ENCODE measurements at regions not wholly inside any gene's neighbourhood (a gene's known extent, or its start where the extent isn't known, plus 50 kb on each side); places are given as distances from the start of the nearest gene placed in this dataset.

DNA sequence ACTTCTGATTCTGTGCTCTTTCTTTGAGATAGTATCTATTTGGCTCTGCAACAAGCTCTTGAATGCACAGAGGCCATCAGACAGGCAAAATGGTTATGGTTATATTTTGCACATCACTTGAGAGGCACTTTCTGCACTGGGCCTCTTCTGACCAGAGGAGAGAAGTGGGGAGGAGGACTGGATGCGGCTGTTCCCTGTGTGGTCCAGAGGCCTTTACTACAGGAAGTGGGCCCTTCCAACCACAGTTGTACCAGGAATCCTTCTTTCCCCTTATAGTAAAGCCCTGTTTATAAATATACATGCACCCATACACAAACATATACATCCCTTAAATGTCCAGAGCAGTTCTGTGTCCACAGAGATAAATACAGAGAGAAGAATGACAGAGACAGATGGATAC lies 182.7 kb upstream of the HHIP start:
- DNase-seq (ENCODE audit: low read depth, low spot score): no peak

DNA sequence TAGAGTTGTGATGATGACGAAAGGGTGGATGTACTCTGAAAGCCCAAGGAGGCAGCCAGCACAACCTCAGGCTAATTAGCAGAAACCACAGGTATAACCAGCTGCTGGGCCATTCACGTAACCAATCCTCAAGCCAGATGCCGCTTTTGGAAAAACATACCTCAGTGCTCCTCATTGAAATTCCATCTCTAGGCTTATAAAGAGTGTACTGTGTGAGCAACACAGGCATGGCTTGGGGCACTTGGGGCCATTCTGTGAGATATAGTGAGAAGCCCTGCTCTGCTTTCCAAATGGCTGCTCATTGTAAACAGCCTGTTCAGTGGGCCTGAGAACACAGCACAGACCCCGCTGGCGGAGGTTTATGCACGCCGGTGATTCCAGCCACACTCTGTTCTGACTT lies 182.1 kb upstream of the HHIP start:
- no peak for DNase-seq (ENCODE audit: low read depth, low spot score)

DNA sequence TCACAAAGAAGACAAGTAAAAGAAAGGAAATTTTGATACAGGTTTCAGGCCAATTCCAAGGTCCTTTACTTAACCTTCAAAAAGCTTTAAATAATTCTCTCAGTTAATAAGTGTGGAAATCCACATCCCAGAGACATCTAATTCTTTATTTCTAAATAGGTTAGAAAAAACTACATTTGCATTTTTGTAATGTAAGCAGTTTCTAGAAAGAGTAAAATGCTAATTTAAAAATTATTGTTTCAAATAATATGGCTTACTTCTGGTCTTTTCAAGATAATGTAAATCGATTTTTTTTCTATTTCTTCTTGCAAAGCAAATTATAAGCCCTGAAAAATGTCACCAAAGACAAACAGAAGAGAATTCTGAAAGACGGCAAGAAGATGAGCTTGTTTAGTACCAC lies 180.4 kb upstream of the HHIP start:
- DNase-seq (ENCODE audit: low read depth, low spot score): no peak

DNA sequence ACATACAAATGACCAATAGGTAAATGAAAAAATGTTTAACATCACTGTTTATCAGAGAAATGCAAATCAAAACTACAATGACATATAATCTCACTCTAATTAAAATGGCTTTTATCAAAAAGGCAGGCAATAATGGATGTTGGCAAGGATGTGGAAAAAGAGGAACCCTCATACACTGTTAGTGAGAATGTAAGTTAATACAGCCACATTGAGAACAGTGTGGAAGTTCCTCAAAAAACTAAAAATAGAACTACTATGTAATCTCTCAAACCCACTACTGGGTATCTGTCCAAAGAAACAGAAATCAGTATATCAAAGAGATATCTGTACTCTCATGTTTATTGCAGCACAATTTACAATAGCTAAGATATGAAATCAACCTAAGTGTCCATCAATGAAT lies 165.9 kb upstream of the HHIP start:
- DNase-seq (ENCODE audit: low read depth, low spot score): no peak

DNA sequence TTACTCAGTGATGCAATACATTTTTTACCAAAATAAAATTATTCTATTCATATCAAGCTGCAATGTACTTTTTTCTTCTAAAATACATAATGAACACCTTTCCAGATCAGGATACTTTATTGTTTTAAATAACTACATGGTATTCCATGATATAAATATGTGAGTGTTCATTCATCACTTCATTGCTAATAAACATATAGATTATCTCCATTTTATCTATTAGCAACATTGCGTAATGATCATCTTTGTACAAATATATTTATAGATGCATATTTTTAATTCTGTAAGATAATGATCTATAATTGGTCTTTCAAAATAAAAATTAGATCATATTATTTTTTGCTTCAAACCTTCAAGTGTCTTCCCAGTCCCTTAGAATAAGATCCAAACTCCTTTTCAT lies 156.1 kb upstream of the HHIP start:
- no peak for DNase-seq (ENCODE audit: low read depth, low spot score)

DNA sequence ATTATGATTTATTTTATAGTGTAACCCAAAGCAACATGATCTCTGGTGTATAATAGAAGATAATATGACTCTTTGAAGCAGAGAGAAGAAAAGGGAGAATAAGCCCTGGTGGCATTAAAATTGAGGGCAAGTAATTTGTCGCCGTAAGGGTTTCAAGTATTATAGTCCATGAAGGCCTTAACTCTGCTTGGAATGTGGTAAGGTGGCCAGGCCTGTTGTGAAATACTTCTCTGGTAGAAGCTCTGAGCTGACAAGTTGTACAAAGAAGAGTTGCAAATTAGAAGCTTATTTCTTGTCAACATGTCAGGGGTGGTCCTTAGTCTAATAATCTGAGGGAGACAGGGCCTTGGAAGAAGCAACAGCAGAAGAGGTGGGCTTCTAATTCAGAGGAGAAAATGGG lies 151.7 kb upstream of the HHIP start:
- no peak for DNase-seq (ENCODE audit: low read depth, low spot score)

DNA sequence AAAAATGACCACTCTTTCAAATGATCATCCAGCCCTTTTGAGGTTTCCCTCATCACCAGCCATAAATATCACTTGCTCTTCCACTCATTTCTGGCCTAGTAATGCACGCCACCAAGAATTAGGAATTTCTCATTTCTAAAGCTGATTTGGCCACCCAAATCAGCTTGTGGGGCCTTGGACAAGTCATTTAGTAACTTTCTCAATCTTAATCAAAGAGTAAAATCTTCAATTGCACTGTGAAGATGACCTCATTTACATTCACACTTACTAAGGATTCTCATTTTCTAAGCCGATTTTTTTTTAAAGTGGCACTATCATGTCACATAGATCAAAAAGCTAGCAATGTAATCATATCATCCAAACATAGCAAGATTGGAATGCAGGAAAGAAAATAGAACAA lies 150.0 kb upstream of the HHIP start:
- DNase-seq (ENCODE audit: low read depth, low spot score): no peak

DNA sequence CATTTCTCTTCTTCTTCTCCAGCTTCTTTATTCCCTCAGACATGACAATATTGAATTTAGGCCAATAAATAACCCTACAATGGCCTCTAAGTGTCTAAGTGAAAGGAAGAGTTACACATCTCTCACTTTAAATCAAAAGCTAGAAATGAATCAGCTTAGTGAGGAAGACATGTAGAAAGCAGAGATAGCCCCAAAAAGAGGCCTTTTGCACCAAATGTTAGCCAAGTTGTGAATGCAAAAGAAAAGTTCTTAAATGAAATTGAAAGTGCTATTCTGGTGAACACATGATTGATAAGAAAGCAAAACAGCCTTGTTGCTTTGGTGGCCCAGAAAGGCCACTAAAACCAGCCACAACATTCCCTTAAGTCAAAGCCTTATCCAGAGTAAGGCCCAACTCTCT lies 146.2 kb upstream of the HHIP start:
- DNase-seq (ENCODE audit: low read depth, low spot score): no peak

DNA sequence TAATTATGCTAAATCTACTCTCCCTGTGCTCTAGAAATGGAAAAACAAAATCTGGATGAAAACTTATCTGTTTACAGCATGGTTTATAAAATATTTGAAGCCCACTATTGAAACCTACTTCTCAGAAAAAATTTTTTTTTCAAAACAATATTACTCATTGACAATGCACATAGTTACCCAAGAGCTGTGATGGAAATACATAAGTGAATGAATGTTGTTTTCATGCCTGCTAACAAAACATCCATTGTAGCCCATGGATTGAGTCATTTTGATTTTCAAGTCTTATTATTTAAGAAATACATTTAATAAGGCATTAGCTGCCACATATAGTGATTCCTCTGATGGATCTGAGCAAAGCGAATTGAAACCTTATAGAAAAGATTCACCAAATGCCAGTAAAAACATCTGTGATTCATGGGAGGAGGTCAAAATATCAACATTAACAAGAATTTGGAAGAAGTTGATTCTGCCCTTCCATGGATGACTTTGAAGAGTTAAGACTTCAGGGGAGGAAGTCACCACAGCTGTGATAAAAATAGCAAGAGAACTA lies 144.7 kb upstream of the HHIP start:
- no peak for DNase-seq (ENCODE audit: low read depth, low spot score)

DNA sequence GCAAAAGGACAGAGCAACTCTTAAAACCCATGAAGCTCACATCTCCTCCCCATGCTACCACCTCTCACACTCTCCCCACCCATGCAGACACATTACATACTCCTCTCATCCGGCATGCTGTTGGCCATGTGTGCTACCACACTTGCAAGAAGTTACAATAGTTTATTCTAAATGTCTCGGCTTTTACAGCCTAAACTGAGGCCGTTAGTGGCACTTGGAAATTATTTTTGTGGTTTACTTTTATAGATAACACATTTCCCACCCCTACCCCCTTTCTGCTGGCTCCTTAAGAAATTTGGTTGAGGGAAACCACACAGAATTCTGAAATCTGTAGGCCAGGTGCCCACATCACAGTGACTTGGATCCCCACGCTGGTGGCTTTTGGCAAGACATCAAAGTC lies 141.1 kb upstream of the HHIP start:
- no peak for DNase-seq (ENCODE audit: low read depth, low spot score)

DNA sequence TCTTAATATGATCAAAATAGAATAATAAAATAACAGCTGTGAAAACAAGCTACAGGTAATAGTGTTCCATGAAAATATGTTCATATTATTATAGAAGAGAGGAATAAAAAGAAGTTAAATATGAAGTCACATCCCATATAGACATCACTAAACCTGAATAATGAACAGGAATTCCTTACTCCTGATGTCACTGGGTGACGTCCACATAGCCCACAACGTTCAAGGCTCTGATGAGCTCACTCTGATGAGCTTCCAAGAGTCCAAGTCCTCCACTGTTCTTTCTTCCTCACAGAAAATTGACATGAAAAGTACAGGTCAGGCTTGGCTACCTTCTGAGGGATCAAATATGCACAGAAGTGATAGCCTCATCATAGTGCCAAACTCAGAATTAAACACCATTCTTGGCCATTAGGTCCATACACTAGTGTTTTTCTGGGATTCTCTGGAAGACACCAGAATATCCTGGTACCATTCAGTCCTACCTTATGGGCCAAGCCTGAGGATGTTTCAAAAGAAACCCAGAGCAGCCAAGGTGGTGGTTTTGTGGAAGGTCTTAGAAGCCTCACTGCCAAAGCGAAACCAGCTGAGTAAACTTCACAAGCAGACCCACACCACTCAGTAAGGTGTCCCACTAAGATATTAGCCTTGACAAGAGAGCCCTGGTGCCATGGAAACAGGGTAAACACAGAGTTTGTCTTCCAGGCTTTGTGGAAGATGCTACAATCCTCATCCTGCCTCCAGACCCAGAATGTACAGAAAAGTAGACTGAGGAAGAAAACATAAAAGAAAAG lies 138.4 kb upstream of the HHIP start:
- no peak for DNase-seq (ENCODE audit: low read depth, low spot score)

DNA sequence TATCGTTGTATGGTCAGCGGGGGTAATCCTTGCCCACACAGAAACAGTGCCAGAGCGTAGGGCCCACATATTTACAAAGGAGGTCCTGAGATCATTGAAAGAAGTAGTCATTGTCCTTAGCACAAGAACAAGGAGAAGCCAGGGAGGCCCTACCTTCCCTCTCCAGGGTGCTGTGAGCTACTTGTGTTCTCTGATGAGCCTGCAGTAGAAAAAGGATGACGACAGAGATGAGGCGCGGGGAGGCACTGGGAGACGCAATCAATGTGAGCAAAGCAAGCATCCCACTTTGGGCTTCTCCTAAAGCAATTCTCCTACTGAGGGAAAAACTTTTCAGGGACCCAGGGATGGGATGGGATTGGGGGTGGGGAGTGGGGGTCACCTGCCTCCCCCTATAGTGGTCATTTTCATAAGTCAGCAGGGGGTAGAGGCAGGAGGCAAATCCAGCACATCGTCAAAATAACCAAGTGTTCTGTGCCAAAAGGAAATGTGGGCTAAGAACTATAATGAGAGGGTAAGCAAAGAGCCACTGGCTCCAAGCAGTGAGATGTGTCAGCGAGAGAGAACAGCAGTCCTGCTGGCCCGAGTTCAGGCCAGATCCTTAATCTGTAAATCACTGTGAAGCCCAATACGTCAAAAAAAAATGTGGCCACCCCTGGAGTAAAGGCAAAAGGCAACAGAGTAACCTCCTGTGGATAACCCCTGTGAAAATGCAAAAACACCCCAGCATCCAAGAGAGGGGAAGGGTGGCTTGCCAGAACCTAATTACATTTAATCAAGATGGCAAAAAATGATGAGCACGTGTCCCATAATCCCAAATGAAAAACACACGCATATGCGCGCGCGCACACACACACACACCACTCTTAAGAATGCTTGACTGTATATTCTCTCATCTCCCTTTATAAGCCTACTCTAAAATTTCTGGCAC lies 136.6 kb upstream of the HHIP start:
- no peak for DNase-seq (ENCODE audit: low read depth, low spot score)

DNA sequence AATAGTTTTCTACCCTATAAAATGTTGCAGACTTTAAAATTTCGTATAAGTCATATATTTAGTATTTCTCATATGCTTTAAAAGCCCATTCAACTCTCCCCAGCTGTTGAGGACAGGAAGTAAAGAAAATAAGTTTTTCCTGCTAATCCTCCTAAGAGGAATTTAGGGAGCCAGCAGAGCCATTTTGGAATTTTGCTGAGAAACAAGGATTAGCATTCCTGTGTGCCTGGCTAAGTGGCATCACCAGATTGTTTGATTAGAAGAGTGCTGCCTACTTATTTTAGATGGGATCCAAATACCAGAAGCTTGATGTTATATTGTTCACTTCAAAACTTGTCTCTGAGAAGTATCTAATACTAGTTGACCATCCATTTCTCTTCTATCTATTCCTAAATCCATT lies 131.2 kb upstream of the HHIP start:
- DNase-seq (ENCODE audit: low read depth, low spot score): no peak

DNA sequence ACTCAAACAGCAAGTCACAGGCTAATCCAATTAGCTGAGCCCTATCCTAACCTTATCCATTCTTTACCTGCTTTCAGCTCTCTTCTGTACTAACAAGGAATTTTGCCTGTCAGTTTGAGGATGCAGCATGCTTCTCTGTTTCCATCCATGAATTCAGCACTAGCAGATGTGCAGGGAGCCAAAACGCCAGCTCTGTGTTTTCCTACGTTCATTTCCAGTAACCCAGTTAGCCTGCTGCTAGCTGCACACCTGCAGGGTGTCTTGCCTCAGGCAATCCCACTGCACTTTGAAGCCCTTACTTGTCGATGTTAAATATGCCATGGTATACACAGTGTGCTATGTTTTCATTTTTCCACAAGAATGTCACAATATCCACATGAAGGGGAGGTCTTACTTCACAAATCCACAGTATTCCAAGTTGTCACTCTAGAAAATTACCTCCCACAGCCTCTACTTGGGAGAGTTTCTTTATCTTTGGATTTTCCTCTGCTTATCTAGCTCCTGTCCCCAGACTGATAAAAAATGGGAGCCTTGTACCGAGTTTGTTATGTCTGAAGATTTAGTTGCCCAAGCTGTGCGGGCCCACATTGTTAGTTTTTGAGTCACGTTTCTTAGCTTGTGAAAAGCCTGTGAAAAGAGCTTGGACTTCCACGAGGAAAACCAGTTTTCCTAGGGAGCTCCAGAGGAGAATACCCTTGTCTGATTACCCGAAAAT lies 127.6 kb upstream of the HHIP start:
- DNase-seq (ENCODE audit: low read depth, low spot score): no peak

DNA sequence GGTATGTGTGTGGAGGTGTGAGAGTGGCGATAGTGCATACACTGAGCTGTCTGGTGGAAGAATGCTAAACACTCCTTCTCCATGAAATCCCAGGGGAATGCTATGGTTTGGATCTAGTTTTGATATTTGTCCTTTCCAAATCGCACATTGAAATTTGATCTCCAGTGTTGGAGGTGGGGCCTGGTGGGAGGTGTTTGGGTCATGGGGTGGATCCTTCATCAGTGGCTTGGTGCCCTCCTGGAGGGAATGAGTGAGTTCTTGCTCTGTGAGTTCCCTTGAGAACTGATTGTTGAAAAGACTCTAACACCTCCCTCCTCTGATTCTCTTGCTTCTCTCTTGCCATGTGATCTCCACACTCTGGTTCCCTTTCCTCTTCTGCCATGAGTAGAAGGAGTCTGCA lies 114.1 kb upstream of the HHIP start:
- no peak for DNase-seq (ENCODE audit: low read depth, low spot score)

DNA sequence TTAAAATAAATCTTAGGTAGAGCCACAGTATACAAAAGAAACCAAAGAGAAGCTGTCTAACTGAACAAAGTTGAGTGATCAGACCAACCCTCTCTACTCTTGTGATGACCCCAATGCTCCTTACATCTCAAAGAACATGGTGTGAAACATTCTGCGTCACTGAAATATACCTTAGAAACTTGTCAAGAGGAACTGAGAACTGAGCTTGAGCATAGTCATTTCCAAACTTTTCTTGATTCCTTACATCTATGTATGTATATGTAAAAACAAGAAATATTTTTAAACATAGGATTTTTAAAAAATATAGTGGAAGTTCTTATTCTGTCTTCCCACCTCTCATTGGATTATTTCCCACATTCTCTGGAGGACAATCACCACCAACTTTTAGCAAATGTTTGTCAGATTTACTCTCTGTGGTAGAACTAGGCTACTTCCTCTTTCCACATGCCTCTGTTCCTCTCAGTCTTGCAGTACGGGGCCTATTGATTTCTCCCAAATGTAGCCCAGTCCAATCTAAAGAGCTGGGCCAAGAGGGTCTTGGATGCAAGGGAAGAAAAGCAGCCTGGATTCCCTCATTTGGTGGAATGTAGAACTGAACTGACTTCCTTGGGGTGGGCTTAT lies 98.2 kb upstream of the HHIP start:
- no peak for DNase-seq (ENCODE audit: low read depth, low spot score)

DNA sequence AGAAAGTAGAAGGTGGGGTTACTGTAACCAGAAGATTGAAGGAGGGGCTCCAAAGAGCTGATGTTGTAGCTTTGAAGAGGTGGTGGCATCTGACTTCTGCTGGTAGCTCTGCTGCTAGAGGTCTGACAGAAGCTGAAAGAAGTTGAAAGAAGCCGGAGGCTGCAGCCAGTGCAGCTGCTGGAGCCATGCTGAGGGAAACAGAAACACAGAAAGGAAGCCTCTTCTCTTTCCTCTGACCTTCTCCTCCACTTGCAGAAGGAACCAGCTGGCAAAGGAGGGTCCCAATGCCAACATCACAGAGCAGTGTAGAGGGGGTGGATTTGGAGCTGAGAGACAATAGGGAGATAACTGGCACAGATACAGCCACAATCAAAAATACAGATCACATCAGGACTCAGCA lies 89.3 kb upstream of the HHIP start:
- no peak for DNase-seq (ENCODE audit: low read depth, low spot score)

DNA sequence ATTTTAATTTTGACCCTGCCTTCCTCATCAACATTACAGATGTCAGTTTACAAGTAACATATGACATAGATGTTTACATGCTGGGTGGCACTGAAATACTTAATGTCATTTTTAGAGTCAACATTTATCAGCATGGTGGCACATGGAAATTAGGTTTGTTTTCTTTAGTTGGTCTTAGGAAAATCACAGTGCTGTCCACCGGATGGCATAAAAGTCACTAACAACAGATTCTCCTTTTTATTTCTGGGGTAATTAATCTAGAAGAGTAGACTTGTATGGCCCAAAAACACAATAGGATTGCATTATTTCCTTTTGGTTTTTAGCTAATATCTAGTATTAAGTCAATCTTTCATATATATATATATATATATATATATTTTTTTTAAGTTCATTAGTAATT lies 88.6 kb upstream of the HHIP start:
- no peak for DNase-seq (ENCODE audit: low read depth, low spot score)

DNA sequence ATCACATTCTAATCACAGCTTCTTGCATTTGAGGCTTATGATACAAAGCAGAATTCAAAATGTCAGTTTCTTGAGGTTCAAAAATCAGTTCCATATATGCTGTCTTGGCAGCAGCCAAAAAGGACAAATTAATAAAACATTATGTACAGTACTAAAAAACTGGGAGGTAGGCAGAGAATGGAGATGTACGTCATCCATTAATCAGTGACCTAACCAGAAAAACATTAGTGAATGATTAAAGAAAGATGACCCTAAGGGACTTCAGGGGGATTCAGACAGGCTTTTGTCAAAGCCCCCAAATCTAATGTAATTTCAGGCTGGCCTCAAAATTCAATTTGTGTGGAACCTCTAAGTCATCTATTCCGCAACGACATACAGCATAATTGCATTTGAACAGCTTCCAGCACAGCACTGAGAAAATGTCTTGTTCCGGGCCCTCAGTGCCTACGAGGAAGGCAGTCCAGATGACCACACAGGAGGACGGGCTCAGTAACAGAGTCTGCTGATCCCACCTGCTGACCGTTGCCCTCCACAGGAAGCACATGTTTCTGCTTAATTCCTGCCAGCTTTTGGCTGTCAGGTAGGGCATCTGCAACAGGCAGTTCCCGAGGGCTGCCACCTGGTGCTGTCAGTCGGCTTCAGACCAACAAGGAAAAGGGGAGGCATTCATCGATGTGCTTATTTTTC lies 83.8 kb upstream of the HHIP start:
- DNase-seq (ENCODE audit: low read depth, low spot score): no peak

DNA sequence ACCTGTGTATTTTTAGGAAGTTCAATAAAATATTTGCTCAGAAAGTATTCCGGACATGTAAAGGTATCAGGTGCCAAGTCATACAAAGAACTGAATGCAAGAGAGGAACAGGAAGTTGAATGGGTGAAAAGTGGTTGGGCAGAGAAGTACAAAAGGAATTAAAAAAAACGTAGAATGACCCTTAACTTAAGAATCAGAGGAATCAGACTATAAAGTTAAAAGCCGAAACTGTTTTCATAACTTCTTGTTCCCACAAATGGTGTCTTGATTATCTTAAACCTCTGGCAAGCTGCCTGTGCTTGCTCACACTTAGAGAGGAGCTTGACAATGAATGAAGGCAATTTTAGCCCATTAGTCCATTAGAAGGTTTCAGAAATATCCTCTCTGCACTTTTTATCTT lies 81.6 kb upstream of the HHIP start:
- no peak for DNase-seq (ENCODE audit: low read depth, low spot score)
